ENCODE measurements at regions not wholly inside any gene's neighbourhood (a gene's known extent, or its start where the extent isn't known, plus 50 kb on each side); places are given as distances from the start of the nearest gene placed in this dataset.

GRCh38 chr10:128661404-128662197, 535.4 kb upstream of the MKI67 start:
- TF ChIP-seq CTCF (IDR thresholded peaks at IDR 0.05) (no peak), POLR2A (IDR thresholded peaks at IDR 0.05) (no peak)
